Fibroblast of lung (primary cell): ENCODE measurements at regions not wholly inside any gene's neighbourhood (a gene's known extent, or its start where the extent isn't known, plus 50 kb on each side); places are given as distances from the start of the nearest gene placed in this dataset.

Experiments
- EZH2 ChIP-seq: IDR thresholded peaks from 2 replicates; pipeline ENCODE4 v1.5.1; 2012; ENCODE audit warnings: low read length, control low read depth, mild to moderate bottlenecking; ENCODE audit errors: missing control alignments
- TF ChIP-seq, protein P1 (sequence below), 2 donors: IDR thresholded peaks in 1 of 2; conservative IDR thresholded peaks in 1 of 2; 1 replicate in 1 of 2; 2 replicates in 1 of 2; pipeline ENCODE4 v1.5.1; 2011 to 2012; ENCODE audit warnings: low read length in 2 of 2, control low read depth in 1 of 2, inconsistent platforms in 1 of 2, low read depth in 1 of 2, mild to moderate bottlenecking in 1 of 2

DNA sequence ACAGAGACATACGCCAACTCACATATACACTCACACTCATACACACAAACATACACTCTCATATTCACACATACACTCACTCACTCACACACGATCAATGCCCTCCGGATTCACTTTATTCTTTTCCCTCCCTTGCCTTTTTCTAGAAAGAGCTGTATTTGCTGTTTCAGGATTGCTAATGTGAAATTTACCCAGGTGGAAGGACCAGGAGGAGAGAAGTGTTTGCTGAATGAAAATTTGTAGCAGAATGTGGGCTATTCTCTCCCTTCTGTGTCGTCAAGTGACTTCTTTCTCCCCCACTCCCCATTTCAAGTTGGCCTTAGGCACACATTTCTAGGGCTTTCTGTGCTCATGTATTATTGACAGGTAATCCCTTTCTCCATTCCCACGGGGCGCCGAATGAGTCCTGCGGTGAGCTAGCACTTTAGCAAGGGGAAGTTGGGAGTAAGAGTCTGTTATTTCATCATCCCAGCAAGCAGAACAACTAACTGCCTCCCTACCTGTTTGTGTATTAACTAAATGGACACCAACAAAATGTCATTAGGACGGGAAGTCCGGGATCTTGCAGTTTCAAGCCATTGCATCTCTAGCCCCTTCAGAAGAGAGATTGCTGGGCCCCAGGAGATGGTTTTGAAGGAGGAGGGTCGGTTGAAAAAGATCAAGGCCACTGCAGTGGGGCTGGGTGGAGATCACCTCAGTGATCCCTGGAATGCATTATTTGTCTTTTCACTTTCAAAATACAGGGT lies 97.1 kb upstream of the TAF11L2 start:
- TF ChIP-seq, protein P1, sequence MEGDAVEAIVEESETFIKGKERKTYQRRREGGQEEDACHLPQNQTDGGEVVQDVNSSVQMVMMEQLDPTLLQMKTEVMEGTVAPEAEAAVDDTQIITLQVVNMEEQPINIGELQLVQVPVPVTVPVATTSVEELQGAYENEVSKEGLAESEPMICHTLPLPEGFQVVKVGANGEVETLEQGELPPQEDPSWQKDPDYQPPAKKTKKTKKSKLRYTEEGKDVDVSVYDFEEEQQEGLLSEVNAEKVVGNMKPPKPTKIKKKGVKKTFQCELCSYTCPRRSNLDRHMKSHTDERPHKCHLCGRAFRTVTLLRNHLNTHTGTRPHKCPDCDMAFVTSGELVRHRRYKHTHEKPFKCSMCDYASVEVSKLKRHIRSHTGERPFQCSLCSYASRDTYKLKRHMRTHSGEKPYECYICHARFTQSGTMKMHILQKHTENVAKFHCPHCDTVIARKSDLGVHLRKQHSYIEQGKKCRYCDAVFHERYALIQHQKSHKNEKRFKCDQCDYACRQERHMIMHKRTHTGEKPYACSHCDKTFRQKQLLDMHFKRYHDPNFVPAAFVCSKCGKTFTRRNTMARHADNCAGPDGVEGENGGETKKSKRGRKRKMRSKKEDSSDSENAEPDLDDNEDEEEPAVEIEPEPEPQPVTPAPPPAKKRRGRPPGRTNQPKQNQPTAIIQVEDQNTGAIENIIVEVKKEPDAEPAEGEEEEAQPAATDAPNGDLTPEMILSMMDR (conservative IDR thresholded peaks at IDR 0.05 in 1 of 2, IDR thresholded peaks at IDR 0.05 in 1 of 2; ENCODE audit: low read depth in 1 of 2, low read length in 2 of 2), result no peak
- no peak for TF ChIP-seq EZH2
